GM12874 (cell line): ENCODE measurements at regions not wholly inside any gene's neighbourhood (a gene's known extent, or its start where the extent isn't known, plus 50 kb on each side); places are given as distances from the start of the nearest gene placed in this dataset.

Experiments used
- TF ChIP-seq, protein P1 (sequence below): IDR thresholded peaks from 2 replicates; pipeline ENCODE4 v1.5.1; 2011; ENCODE audit warnings: low read depth, mild to moderate bottlenecking, control low read depth, low read length, moderate library complexity; ENCODE audit not compliant: insufficient read depth

DNA sequence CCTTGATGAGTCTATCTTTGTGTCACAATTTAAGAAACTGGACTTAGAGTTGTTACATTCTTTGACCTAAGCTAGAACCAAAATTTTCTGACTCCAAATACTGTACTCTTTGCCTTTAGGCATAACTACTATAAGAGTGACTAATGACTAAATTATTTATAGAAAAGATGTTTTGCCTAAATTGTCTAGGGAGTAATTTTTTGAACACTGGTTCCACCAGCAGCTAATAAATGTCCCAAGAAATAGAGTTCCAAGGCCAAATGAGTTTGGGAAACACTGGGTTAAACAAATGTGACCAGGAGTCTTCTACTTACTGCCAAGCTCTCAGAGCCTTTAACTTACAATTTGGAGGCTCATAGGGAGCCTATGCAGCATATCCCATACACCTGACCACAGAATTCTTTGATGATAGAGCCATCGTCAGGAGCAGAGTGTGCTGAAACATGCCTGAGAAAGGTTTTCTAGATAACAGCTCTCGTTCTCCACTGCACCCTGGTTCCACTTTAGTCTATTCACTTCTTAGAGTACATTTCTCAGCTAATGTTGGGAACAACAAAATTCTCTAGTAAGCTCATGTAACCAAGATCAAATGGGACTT, 215.9 kb upstream of the HMGA2 start:
- TF ChIP-seq, protein P1, sequence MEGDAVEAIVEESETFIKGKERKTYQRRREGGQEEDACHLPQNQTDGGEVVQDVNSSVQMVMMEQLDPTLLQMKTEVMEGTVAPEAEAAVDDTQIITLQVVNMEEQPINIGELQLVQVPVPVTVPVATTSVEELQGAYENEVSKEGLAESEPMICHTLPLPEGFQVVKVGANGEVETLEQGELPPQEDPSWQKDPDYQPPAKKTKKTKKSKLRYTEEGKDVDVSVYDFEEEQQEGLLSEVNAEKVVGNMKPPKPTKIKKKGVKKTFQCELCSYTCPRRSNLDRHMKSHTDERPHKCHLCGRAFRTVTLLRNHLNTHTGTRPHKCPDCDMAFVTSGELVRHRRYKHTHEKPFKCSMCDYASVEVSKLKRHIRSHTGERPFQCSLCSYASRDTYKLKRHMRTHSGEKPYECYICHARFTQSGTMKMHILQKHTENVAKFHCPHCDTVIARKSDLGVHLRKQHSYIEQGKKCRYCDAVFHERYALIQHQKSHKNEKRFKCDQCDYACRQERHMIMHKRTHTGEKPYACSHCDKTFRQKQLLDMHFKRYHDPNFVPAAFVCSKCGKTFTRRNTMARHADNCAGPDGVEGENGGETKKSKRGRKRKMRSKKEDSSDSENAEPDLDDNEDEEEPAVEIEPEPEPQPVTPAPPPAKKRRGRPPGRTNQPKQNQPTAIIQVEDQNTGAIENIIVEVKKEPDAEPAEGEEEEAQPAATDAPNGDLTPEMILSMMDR = no peak

DNA sequence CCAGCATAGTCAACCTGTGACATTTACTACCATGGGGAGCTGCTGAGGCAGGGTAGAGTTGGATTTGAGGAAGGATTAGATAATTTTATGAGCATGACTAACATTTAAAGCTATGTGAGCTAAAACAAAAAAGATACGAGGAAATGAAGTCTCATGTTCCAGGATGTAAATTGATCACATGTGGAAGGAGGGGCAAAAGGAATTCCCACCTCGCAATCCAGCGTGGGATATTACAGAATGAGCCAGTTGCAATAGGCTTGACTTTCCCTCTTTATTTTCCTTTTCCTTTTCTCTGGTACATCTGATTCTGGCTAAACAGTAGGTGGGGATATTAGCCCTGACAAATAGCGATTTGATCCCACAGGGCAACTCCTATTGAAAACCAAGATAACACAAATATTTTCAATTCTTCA, 214.9 kb upstream of the HMGA2 start:
- TF ChIP-seq, protein P1 = no peak

DNA sequence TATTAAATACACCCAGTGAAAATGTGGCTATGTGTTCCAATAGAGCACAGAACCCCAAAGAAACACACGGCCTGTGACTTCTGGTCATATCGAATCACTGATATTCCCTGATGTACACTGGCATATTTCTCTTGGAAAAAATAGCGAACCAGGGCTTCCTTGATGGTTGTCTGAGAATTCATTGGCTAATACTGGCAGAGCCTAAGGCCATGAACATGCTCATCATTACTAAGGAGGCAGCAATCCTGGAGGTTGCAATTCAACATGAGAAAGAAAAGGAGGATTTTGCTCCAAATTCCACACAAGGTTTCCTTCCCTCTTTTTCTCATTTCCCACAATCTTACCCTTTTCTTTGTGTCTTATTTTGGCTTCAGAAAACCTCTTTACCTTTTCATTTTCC, 212.9 kb upstream of the HMGA2 start:
- TF ChIP-seq, protein P1 = no peak

DNA sequence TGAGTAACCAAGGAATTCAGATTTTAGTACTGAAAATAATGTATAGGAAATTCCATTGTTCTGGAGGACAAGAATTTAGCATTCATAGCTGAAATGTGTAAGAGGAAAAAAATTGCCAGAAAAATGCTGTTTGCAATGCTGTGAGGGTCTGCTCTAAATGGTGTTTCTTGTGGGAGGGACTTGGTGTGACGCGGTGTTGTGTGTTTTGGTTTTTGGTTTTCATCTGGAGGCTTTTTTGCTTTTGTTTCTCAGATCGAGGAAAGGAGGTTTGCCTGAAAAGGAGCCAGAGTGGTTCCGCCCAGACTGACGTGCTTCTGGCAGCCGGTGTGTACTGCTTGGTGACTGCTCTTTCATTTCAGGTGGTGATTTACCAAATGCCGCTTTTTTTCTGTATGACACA, 211.8 kb upstream of the HMGA2 start:
- TF ChIP-seq, protein P1 = no peak

DNA sequence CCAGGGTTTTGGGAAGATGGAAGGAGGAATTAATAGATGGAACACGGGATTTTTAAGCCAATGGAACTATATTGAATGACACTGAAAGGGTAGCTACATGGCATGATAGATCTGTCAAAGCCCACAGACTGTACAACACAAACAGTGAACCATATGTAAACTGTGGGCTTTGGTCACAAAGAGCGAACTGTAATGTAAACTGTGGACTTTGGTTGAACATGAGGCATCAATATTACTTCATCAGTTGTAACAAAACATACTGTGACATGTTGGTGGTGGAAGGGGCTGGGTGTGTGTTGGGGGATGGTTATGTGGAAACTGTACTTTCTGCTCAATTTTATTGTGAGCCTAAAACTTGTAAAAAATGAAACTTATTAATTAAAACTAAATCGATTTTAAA, 210.6 kb upstream of the HMGA2 start:
- TF ChIP-seq, protein P1 = no peak

DNA sequence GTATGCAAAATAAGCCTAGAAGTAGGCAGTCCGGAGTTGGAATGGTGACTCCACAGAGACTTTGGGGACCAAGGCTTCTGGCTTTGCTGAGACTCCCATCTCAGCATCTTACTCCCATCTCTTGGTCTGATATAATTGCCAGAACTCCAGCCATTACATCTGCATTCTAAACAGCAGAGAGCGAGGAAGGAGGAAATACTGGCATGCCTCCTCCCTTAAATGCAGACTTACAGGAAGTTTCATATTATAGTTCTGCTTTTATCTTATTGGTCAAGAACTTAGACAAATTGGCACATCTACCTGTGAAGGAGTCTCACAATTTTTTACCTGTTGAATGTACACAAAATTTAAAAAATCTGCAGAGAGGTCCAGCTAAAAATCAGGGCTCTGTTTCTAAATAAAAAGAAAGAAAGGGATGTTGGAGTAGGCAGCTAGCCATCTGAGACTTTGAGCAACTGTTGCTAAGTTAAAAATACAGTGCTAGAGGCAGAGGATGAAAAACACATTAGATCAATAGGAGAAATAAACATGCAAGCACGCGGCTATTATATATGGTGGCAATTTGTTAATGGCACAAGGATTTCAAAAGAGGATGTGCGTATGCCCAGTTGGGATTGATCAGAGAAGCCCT, 209.9 kb upstream of the HMGA2 start:
- TF ChIP-seq, protein P1 = no peak

DNA sequence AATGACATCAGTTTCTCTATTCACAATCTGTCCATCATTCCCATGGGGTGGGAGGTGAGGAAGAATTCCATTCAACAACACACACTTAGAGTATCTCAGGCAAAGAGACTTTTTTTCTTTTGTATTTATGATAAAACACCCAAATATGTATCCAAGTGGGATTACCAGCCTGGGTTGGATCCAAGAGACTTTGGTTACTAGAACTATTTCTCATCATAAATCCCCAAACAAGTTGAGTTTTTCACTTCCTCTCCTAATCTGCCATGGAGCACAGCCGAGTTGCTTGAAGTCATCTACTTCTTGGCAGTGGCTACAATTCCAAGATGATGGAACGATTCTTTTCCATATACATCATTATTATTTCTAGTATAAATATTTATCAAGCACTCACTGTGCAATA, 209.2 kb upstream of the HMGA2 start:
- TF ChIP-seq, protein P1 = no peak
